ENCODE measurements at regions not wholly inside any gene's neighbourhood (a gene's known extent, or its start where the extent isn't known, plus 50 kb on each side); places are given as distances from the start of the nearest gene placed in this dataset.

DNA sequence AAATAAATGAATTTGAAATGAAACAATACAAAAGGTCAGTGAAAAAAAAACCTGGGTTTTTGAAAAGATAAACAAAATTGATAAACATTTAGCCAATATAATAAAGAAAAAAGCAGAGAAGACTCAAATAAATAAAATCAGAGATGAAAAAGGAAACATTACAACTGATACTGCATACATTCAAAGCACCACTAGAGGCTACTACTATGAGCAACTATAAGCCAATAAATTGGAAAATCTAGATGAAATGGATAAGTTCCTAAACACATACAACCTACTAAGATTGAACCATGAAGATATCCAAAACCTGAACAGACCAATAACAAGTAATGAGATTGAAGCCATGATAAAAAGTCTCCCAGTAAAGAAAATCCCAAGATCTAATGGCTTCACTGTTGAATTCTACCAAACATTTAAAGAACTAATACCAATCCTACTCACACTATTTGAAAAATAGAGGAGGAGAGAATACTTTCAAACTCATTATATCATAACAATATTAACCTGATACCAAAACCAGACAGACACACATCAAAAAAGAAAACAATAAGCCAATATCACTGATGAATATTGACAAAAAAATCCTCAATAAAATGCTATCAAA lies 80.8 kb upstream of the CERS6 start:
- no peak for DNase-seq (ENCODE audit: low read depth in 2 of 2)

DNA sequence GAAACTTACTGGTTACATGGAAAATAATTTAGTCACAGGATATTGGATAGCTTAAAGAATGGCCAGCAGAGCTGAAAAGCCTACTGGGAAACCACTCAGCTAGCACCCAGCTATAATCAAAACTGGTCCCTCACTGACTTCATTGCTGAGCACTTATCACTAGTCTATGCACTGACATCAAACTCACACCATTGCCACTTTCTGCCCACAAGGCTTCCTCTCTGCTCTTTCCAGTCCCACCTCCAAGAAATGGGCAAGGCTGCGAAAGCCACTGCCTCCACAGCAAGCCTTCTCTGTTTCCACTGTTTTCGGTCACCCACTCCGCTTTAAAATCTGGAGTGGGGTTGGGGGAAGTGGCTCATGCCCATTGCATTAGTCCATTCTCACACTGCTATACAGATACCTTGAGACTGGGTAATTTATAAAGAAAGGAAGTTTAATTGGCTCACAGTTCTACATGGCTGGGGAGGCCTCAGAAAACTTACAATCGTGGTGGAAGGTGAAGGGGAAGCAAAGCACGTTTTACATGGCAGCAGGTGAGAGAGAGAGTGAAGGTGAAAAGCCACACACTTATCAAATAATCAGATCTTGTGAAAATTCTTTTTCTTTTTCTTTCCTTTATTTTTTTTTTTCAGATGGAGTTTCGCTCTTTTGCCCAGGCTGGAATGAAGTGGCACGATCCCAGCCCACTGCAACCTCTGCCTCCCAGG lies 77.0 kb upstream of the CERS6 start:
- peak; percentile 1 to 7 for DNase-seq (ENCODE audit: low read depth in 2 of 2)

DNA sequence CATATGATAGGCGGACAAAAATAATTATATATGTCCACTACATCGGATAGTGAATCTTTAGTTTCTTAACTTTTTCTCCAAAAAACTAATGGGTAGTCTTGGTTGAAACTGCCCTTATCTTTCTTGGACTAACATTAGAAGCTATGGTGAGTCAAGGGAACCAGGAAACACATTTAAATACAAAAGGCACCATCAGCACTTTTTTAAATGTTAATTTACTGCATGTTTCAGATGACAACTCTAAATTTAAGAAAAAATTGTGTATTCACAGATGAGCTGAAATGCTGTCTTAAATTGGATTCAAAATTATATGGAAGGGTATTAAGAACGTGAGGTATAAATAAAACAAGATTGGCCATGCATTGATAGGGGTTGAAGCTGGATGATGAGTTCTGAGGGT lies 75.6 kb upstream of the CERS6 start:
- no peak for DNase-seq (ENCODE audit: low read depth in 2 of 2)

DNA sequence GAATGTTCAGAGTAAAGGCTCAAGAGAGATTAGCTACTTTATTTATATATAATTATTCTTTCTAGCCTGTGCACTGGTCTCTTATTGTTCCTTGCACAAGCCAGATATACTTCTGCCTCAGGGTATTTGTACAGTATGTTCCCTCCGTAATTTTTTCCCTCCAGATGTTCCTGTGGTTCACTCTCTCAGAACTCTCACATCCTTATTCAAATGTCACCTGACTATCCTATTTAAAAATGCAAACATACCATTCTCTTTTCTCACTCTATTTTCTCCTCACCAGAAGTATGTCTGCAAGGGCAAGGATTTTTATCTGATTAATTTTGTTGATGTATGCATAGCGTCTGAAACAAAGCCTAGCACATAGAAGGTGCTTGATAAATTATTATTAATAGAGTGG lies 64.0 kb upstream of the CERS6 start:
- DNase-seq (ENCODE audit: low read depth in 2 of 2) = no peak

DNA sequence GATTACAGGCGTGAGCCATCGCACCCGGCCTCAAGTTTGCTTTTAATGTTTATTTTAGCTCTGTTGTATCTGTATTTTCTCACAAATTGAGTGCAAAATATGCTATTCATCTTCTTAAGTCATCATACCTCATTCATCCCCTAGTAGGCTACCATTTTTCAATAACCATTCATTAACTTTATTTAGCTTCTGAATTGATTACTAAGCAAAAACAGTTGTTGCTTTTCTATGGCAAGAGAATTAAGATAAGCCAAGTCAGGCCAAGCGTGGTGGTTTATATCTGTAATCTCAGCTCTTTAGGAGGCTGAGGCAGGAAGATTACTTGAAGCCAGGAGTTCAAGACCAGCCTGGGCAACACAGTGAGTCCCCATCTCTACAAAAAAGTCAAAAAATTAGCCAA lies 63.3 kb upstream of the CERS6 start:
- no peak for DNase-seq (ENCODE audit: low read depth in 2 of 2)

DNA sequence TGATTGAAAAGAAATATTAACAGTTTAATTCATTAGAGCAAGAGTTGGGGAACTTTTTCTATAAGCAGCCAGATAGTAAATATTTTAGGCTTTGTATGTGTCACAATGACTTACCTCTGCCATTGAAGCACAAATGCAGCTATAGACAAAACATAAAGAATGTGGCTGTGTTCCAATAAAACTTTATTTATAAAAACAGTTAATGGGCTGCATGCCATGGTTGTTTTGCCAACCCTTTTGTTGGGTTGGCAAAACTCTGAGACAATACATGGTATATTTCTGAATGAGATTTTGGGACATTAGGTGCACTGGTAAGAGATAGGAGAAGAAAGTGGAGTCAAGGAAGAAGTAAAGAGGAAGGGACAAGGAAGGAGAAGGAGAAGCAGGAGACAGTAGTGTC lies 61.8 kb upstream of the CERS6 start:
- no peak for DNase-seq (ENCODE audit: low read depth in 2 of 2)

DNA sequence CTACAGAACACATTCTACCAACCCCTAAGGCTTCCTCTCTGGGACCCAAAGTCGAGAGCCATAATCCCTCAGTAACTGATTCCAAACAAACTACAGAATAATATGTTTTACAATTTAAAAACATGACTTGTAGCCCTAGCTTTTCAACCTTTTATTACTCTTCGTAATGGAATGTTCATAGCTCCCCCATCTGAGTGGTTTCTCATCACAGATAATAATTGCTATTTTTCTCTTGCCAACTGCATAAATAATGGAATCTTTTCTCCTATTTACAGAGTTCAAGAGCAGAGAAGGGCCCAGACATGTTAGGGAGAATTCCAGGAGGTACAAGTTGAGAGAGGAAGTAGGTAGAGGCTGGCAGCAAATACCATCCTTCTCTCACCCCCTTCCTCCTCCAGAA lies 59.9 kb upstream of the CERS6 start:
- DNase-seq (ENCODE audit: low read depth in 2 of 2) = no peak

DNA sequence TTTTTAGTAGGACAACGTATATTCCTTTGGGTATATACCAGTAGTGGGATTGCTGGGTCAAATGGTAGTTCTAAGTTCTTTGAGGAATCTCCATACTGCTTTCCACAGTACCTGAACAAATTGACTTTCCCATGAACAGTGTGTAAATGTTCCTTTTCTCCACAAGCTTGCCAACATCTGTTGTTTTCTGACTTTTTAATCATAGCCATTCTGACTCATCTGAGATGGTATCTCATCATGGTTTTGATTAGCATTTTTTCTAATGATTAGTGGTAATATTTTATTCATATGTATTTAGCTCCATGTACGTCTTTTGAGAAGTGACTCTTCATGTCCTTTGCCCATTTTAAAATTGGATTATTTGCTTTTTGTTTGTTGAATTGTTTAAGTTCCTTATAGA lies 58.4 kb upstream of the CERS6 start:
- DNase-seq (ENCODE audit: low read depth in 2 of 2) = no peak

DNA sequence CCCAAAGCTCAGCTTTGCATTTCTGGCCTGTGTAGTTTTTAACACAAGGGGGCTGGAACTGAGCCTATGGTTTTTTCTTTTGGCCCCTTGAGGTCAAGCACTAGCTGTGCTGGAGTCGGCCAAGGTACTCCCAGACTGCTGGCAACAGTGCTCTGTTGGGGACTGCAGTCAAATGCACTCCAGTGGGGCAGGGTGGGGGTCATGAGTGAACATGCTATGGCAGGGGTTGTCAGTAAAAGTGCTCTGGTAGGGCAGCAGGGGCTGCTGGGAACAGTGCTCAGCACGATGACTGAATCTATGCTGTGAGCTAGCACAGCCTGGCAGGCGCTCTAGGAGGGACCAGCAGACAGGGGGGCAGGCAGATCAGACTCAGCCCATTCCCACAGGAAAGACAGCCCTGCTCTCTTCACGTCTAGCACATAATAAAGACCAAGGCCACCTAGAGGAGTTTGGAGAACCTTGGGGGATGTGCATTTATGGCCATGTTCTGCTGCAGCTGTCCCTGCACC lies 55.0 kb upstream of the CERS6 start:
- no peak for DNase-seq (ENCODE audit: low read depth in 2 of 2)

DNA sequence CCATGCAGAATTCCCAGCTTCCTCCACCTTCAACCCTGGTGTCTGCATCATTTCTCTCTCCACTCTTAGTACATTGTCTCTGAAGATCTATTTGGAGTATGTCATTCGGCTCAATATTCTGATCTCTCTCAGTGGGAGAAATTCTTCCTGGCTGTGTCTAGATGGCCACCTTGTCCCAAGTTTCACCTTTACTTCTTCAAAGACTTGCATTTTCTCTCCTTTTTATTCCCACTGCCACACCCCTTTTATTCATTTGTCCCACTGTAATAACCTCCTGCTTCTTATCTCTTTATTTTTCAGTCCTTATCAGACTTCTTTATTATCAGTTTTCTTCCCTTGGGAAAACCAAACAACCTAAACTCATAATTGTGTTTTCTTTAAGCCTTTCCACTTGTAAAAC lies 54.3 kb upstream of the CERS6 start:
- DNase-seq (ENCODE audit: low read depth in 2 of 2) = no peak

DNA sequence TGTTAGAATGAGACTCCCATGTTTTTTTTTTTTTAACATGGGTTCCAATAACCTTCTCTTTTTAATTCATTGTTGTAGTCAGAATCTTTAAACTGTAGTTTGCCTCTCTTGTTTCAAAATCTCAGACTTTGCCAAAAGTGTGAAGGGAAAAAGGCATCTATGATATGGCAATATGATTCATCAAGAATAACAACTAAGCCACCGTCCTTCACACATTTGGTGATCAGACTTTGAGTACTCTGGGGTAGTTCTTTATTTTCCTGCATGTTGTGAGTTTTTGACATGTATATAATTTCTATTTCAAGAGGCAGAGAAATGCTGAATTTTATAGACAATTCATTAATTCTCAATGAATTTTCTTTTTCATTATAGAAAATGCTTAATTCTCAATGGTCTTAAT lies 53.5 kb upstream of the CERS6 start:
- DNase-seq (ENCODE audit: low read depth in 2 of 2) = no peak

DNA sequence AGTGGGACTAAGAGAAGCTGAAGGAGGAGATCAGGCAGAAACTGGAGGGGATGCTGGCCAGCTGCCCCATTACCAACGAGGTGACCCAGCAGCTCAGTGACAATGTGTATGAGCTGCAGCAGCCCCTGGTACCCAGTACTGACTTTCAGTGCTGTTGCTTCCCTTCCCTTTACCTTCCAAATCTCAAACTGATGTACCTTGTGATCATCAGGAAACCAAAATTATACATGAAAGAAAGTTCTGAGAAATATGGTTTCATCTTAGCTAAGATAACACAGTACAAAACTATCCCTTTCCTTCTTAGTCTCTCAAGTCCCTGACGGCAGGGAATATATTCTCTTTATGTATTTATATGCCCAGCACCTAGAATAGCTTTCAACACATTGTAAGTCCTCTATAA lies 52.3 kb upstream of the CERS6 start:
- DNase-seq (ENCODE audit: low read depth in 2 of 2) = no peak

DNA sequence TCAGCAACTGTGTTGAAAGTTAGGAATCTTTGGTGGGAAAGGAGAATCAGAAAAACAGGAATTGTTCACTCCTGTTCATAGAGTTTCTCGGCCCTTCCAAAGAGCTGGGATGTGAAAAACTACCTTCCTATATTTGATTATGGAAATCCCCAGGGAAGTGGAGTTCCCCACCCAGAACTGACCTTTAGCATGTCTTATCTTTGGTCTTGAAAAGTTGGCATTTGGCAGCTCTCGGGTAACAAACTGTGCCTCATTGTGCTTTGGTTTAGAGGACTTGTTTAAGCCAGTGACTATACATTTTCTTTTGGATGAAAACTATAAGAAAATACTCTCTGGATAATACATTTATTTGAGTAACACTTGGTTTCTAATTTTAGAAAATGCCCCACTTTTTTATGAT lies 51.3 kb upstream of the CERS6 start:
- DNase-seq (ENCODE audit: low read depth in 2 of 2) = no peak
